Endothelial cell of umbilical vein (primary cell): ENCODE measurements at regions not wholly inside any gene's neighbourhood (a gene's known extent, or its start where the extent isn't known, plus 50 kb on each side); places are given as distances from the start of the nearest gene placed in this dataset.

ENCODE experiments used
- BruUV-seq: library from RNA; stranded (reverse); fragments of 400-500 nt; replicated peaks from 2 replicates; lab custom pipeline; 2021; lab: Mats Ljungman, UMichigan
- CTCF ChIA-PET: fragments of 300-600, 350-600 bp; sonication (Branson Sonifier 250); formaldehyde crosslinking; loops from one replicate; lab custom pipeline; 2021; ENCODE audit warnings: antibody characterized with exemption, inconsistent platforms; lab: Charles Lee
- POLR2A ChIA-PET: fragments of 300-600, 350-600 bp; sonication (Branson Sonifier 250); formaldehyde crosslinking; loops from one replicate; lab custom pipeline; 2021; ENCODE audit warnings: antibody characterized with exemption, inconsistent platforms; lab: Charles Lee
- DNase-seq: peaks from one replicate; pipeline ENCODE4 v3.0.0-alpha.2; 2011; ENCODE audit warnings: low read depth, low spot score
- FAIRE-seq: peaks from 2 replicates; lab custom pipeline; 2011; peaks lifted over from hg19 to GRCh38; lab: Jason Lieb, UNC
- H2AFZ ChIP-seq: 2 replicates; pipeline ENCODE4 v1.6.0; 2012; ENCODE audit warnings: low read depth, low read length, control low read depth, inconsistent platforms
- H3K27ac ChIP-seq: 2 replicates; pipeline ENCODE4 v1.5.1; 2011; ENCODE audit warnings: low read depth, mild to moderate bottlenecking, control low read depth, low read length, moderate library complexity; ENCODE audit not compliant: insufficient read depth
- H3K27me3 ChIP-seq, 2 experiments: 2 replicates each; pipeline versions ENCODE4 v1.6.0 to v1.6.1; 2011; ENCODE audit warnings: low read length in 2 of 2, mixed read lengths in 1 of 2; ENCODE audit not compliant: control insufficient read depth in 2 of 2, insufficient read depth in 2 of 2
- H3K36me3 ChIP-seq, 2 experiments: 2 replicates in 1 of 2; 3 replicates in 1 of 2; pipeline ENCODE4 v1.5.1; 2011; ENCODE audit warnings: low read length in 2 of 2, mild to moderate bottlenecking in 1 of 2, moderate library complexity in 1 of 2; ENCODE audit not compliant: control insufficient read depth in 2 of 2, insufficient read depth in 2 of 2; ENCODE audit errors: extremely low read depth in 1 of 2
- H3K4me1 ChIP-seq: 3 replicates; pipeline ENCODE4 v1.5.1; 2011; ENCODE audit warnings: mild to moderate bottlenecking, low read length; ENCODE audit not compliant: control insufficient read depth, insufficient read depth; ENCODE audit errors: extremely low read depth
- H3K4me2 ChIP-seq: 2 replicates; pipeline ENCODE4 v1.6.1; 2011; ENCODE audit warnings: low read length, control low read depth, mixed read lengths; ENCODE audit not compliant: insufficient read depth
- H3K4me3 ChIP-seq, 3 experiments: fragments of 200-600 bp in 1 of 3; sonication (generic), shearing (Covaris generic) in 1 of 3; replicated peaks in 1 of 3; 2 replicates each; pipeline ENCODE4 v1.5.1; 2011 to 2016; ENCODE audit warnings: control low read depth in 3 of 3, low read length in 3 of 3, mild to moderate bottlenecking in 2 of 3, inconsistent platforms in 1 of 3, low read depth in 1 of 3, moderate library complexity in 1 of 3; ENCODE audit not compliant: insufficient read depth in 1 of 3
- H3K79me2 ChIP-seq: 2 replicates; pipeline ENCODE4 v1.6.0; 2012; ENCODE audit warnings: low read length, inconsistent platforms; ENCODE audit not compliant: control insufficient read depth, insufficient read depth
- H3K9ac ChIP-seq: replicated peaks from 2 replicates; pipeline ENCODE3; 2011; ENCODE audit warnings: low read length, control low read depth; ENCODE audit not compliant: insufficient read depth; ENCODE audit errors: extremely low read depth
- H3K9me1 ChIP-seq: replicated peaks from 3 replicates; pipeline ENCODE4 v1.6.0; 2011; ENCODE audit warnings: mild to moderate bottlenecking, low read length; ENCODE audit not compliant: control insufficient read depth, insufficient read depth; ENCODE audit errors: extremely low read depth
- H3K9me3 ChIP-seq: replicated peaks from 2 replicates; pipeline ENCODE4 v1.5.1; 2012; ENCODE audit warnings: low read length, inconsistent platforms; ENCODE audit not compliant: control insufficient read depth, insufficient read depth
- H4K20me1 ChIP-seq: replicated peaks from 2 replicates; pipeline ENCODE3; 2011; ENCODE audit warnings: mild to moderate bottlenecking, low read length; ENCODE audit not compliant: control insufficient read depth, insufficient read depth; ENCODE audit errors: extremely low read depth
- CTCF ChIP-seq, 2 donors: IDR thresholded peaks; 1 replicate in 1 of 2; 2 replicates in 1 of 2; pipeline ENCODE4 v1.5.1; 2011; ENCODE audit warnings: low read length in 2 of 2, mild to moderate bottlenecking in 2 of 2, moderate library complexity in 2 of 2, control low read depth in 1 of 2, inconsistent platforms in 1 of 2, low read depth in 1 of 2; ENCODE audit not compliant: insufficient read depth in 1 of 2; ENCODE audit errors: extremely low read depth in 1 of 2
- EZH2 ChIP-seq: IDR thresholded peaks from 2 replicates; pipeline ENCODE4 v1.6.1; 2012; ENCODE audit warnings: borderline replicate concordance, low read depth, mild to moderate bottlenecking, moderate library complexity, low read length, inconsistent platforms; ENCODE audit not compliant: severe bottlenecking
- FOS ChIP-seq: IDR thresholded peaks from 2 replicates; pipeline ENCODE4 v1.6.1; 2011; ENCODE audit warnings: mild to moderate bottlenecking, low read length, moderate library complexity, borderline replicate concordance; ENCODE audit not compliant: insufficient read depth
- GATA2 ChIP-seq: IDR thresholded peaks from 2 replicates; pipeline ENCODE4 v1.7.0; 2011; ENCODE audit warnings: low read depth, mild to moderate bottlenecking, moderate library complexity, mixed read lengths, low read length; ENCODE audit not compliant: insufficient read length, insufficient read depth
- JUN ChIP-seq: IDR thresholded peaks from 2 replicates; pipeline ENCODE4 v1.6.1; 2011; ENCODE audit warnings: borderline replicate concordance, low read depth; ENCODE audit not compliant: insufficient read length, insufficient read depth
- MAX ChIP-seq: IDR thresholded peaks from 2 replicates; pipeline ENCODE4 v1.6.1; 2011; ENCODE audit not compliant: insufficient read depth, insufficient read length
- MYC ChIP-seq: IDR thresholded peaks from one replicate; pipeline ENCODE4 v1.6.1; 2011; ENCODE audit warnings: mild to moderate bottlenecking, low read depth, low read length
- POLR2A ChIP-seq: IDR thresholded peaks from 2 replicates; pipeline ENCODE4 v1.6.1; 2012; ENCODE audit warnings: low read depth, mild to moderate bottlenecking, control low read depth, low read length
- POLR2AphosphoS5 ChIP-seq: IDR thresholded peaks from 2 replicates; pipeline ENCODE4 v1.6.1; 2012; ENCODE audit warnings: low read depth, mild to moderate bottlenecking, control low read depth, low read length, moderate library complexity; ENCODE audit not compliant: insufficient read depth
- dilution Hi-C: fragments of 300-500 bp; cut with MboI; formaldehyde crosslinking; loops from one replicate; pipeline ENCODE4 v1.15.0; 2019; ENCODE audit warnings: low sequenced_read_pairs; ENCODE audit not compliant: extremely low pct_ligation_motif_present
- intact Hi-C: fragments of 100-400 bp; cut with micrococcal nuclease; formaldehyde crosslinking; loops from one replicate; pipeline ENCODE4 v1.10.0; 2022

DNA sequence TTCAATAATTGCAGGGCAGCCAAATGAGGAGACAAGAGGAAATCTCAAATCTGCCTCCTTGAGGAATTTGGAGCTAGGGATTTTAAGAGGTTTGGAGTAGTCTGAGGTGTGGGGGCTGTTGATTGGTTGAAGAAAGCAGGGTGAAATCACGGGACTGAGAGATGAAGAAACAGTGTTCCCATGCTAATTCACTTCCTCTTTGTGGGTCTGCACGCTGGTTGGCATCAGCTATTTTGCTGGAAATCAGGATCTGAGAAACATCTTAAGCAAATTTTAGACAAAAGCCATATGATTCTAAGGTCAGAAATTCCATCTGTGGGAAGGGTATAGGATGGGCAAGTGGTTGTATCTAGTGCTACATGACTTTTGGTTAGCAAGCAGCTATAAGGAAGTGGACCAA lies 107.1 kb upstream of the PAXBP1 start:
- Histone ChIP-seq H3K4me3 (no peak overlapping the region), H2AFZ (no peak overlapping the region), H3K79me2 (no peaks in the 10 kb centered on the region), H4K20me1 (no peaks in the 10 kb centered on the region), H3K4me1 (no peaks in the 10 kb centered on the region), H3K36me3 (no peaks in the 10 kb centered on the region), H3K4me2 (no peak overlapping the region), H3K27ac (no peak overlapping the region), H3K9ac (no peak overlapping the region), H3K9me1 (no peaks in the 10 kb centered on the region), H3K27me3 (peaks cover 3 to 11% of the 10 kb centered on the region in 2 experiments), H3K9me3 (no peaks in the 10 kb centered on the region)
- ChIA-PET CTCF (interaction anchor here (0.8 kb wide), 1 partner anchor 318 kb away, joined by 3 read pairs; no protein-coding TSS in a partner anchor), POLR2A (no interaction called here)
- dilution Hi-C loops = no loop called here
- DNase-seq = no peak
- intact Hi-C loops = no loop called here
- TF ChIP-seq POLR2AphosphoS5 (no peak), FOS (no peak), GATA2 (no peak), MYC (no peak), POLR2A (no peak), CTCF (IDR thresholded peaks at IDR 0.05; ENCODE audit: extremely low read depth in 1 of 2, insufficient read depth in 1 of 2, low read depth in 1 of 2, low read length in 2 of 2) (no peak), EZH2 (no peak), JUN (no peak), MAX (no peak)
- no peak for FAIRE-seq
- no TSS peak for BruUV-seq
